Rectal smooth muscle tissue (tissue), 1 donor: ENCODE measurements at regions not wholly inside any gene's neighbourhood (a gene's known extent, or its start where the extent isn't known, plus 50 kb on each side); places are given as distances from the start of the nearest gene placed in this dataset.
"Not testable (repeated sequence)": the region's sequence is repeated elsewhere in the genome, so short reads cannot be mapped to it uniquely, and the experiment has no call there.

ENCODE experiments used
- H3K27ac ChIP-seq: one replicate; pipeline ENCODE4 v1.7.0; 2013; ENCODE audit warnings: low read depth, low read length, inconsistent platforms
- H3K27me3 ChIP-seq: one replicate; pipeline ENCODE4 v1.7.0; 2013; ENCODE audit warnings: low read length; ENCODE audit not compliant: control insufficient read depth, insufficient read depth
- H3K36me3 ChIP-seq: one replicate; pipeline ENCODE4 v1.7.0; 2013; ENCODE audit warnings: low read length; ENCODE audit not compliant: control insufficient read depth, insufficient read depth
- H3K4me1 ChIP-seq: one replicate; pipeline ENCODE4 v1.7.0; 2013; ENCODE audit warnings: low read length; ENCODE audit not compliant: control insufficient read depth, insufficient read depth
- H3K4me3 ChIP-seq: one replicate; pipeline ENCODE4 v1.7.0; 2013; ENCODE audit warnings: low read length
- H3K9ac ChIP-seq: one replicate; pipeline ENCODE4 v1.7.0; 2013; ENCODE audit warnings: low read length

- H3K27ac ChIP-seq, H3K9ac ChIP-seq, H3K36me3 ChIP-seq, H3K27me3 ChIP-seq, H3K4me1 ChIP-seq, H3K4me3 ChIP-seq: not testable (repeated sequence)
Observed at GRCh38 chr2:84054577-84054976, 404.5 kb downstream of the SUCLG1 start.

- Histone ChIP-seq H3K9ac (no peak overlapping the region), H3K4me1 (no peaks in the 10 kb centered on the region), H3K27me3 (no peaks in the 10 kb centered on the region), H3K4me3 (no peak overlapping the region), H3K36me3 (no peaks in the 10 kb centered on the region), H3K27ac (no peak overlapping the region)
Observed at GRCh38 chr2:84052913-84053312, 406.2 kb downstream of the SUCLG1 start.

GRCh38 chr2:84052043-84052442, 407.0 kb downstream of the SUCLG1 start:
- H3K27ac ChIP-seq: no peak overlapping the region
- H3K36me3 ChIP-seq: no peaks in the 10 kb centered on the region
- H3K27me3 ChIP-seq: no peaks in the 10 kb centered on the region
- no peak overlapping the region for H3K9ac ChIP-seq
- no peak overlapping the region for H3K4me3 ChIP-seq
- no peaks in the 10 kb centered on the region for H3K4me1 ChIP-seq

GRCh38 chr2:84048964-84049363, 410.1 kb downstream of the SUCLG1 start:
- Histone ChIP-seq H3K4me3 (no peak overlapping the region), H3K36me3 (no peaks in the 10 kb centered on the region), H3K4me1 (no peaks in the 10 kb centered on the region), H3K9ac (no peak overlapping the region), H3K27me3 (no peaks in the 10 kb centered on the region), H3K27ac (no peak overlapping the region)

GRCh38 chr2:84041506-84041905, 417.6 kb downstream of the SUCLG1 start:
- no peaks in the 10 kb centered on the region for H3K36me3 ChIP-seq
- H3K9ac ChIP-seq: no peak overlapping the region
- no peak overlapping the region for H3K27ac ChIP-seq
- no peaks in the 10 kb centered on the region for H3K27me3 ChIP-seq
- H3K4me1 ChIP-seq: no peaks in the 10 kb centered on the region
- H3K4me3 ChIP-seq: no peak overlapping the region

DNA sequence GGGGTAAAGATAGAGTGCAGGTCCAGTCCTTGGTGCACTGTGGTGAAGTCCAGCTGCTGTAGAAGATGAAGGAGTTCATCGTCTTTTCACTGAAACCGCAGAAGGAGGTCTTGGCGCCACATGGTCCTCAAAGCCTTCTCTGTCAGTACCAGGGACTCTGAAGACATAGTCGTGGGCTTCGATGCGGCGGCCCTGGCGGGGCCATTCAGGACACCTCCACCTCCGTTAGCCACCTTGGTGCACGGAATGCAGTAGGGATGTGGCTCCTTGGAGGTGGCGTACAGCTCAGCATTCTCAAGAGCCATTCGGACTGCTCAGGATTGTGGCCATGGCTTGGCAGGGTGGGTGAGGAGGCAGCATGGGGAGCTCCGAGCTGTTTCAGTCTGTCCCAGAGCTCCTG, 418.8 kb downstream of the SUCLG1 start:
- H3K27me3 ChIP-seq: no peaks in the 10 kb centered on the region
- no peaks in the 10 kb centered on the region for H3K36me3 ChIP-seq
- H3K27ac ChIP-seq: no peak overlapping the region
- no peak overlapping the region for H3K4me3 ChIP-seq
- no peaks in the 10 kb centered on the region for H3K4me1 ChIP-seq
- H3K9ac ChIP-seq: no peak overlapping the region

DNA sequence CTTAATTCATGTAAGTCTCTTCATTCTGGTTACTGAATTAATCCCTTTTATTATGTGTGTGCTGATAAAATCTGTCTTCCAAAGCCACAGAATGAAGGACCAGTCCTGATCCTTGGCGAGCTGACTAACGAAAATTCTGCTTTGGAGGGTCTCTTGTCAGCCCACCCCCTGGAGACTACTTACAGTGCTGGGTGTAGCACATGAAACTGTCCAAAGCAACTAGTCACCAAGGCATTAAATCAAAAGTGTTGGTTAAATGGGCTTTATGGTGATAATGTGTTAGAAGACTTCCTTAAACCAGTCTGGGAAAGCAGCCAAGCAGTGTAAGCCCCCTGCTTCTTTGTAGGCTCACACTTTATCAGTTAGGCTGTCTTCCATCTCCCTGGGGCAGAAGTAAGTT, 420.2 kb downstream of the SUCLG1 start:
- no peaks in the 10 kb centered on the region for H3K36me3 ChIP-seq
- no peaks in the 10 kb centered on the region for H3K4me1 ChIP-seq
- H3K9ac ChIP-seq: no peak overlapping the region
- no peak overlapping the region for H3K27ac ChIP-seq
- no peak overlapping the region for H3K4me3 ChIP-seq
- no peaks in the 10 kb centered on the region for H3K27me3 ChIP-seq

DNA sequence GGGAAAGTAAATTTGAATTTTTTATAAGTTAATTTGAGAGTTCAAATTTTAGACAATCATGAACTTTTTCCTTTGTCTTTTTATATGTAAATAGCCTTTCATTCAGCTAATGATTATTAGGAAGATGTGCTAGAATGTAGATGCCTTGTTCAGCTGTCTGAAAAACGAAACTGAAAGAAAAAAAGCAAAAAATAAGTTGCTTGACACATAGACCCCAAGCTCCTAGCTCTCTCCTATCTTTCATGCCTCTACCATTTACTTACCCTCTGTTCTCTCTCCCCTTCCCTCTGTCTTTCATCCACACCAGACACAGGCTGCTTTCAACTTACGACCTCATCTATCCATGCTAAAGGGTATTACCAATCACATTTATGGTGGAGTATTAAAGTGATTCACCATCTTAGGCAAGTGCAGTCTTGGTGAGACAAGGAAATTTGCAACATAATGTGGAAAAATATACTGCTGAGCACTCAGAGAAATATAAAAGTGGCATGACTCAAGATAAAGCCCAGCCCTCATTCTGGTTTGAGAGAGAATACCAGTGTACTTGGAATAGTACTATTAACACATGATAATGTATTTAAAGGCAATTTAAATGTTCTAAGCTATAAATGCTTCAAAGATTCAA, 425.6 kb downstream of the SUCLG1 start:
- Histone ChIP-seq H3K4me3 (no peak overlapping the region), H3K27ac (no peak overlapping the region), H3K4me1 (no peaks in the 10 kb centered on the region), H3K27me3 (no peaks in the 10 kb centered on the region), H3K36me3 (no peaks in the 10 kb centered on the region), H3K9ac (no peak overlapping the region)

- Histone ChIP-seq H3K4me1 (no peaks in the 10 kb centered on the region), H3K27ac (no peak overlapping the region), H3K36me3 (no peaks in the 10 kb centered on the region), H3K4me3 (no peak overlapping the region), H3K27me3 (no peaks in the 10 kb centered on the region), H3K9ac (no peak overlapping the region)
Observed at GRCh38 chr2:84031312-84032050, 427.6 kb downstream of the SUCLG1 start.

- H3K27me3 ChIP-seq: no peaks in the 10 kb centered on the region
- no peaks in the 10 kb centered on the region for H3K36me3 ChIP-seq
- H3K4me3 ChIP-seq: no peak overlapping the region
- no peaks in the 10 kb centered on the region for H3K4me1 ChIP-seq
- H3K27ac ChIP-seq: no peak overlapping the region
- H3K9ac ChIP-seq: no peak overlapping the region
Observed at GRCh38 chr2:84029903-84030575, 429.0 kb downstream of the SUCLG1 start.

GRCh38 chr2:84026818-84027217, 432.3 kb downstream of the SUCLG1 start:
- H3K4me3 ChIP-seq: no peak overlapping the region
- H3K9ac ChIP-seq: no peak overlapping the region
- no peaks in the 10 kb centered on the region for H3K4me1 ChIP-seq
- H3K27ac ChIP-seq: no peak overlapping the region
- H3K36me3 ChIP-seq: no peaks in the 10 kb centered on the region
- no peaks in the 10 kb centered on the region for H3K27me3 ChIP-seq

GRCh38 chr2:84022810-84023431, 436.2 kb downstream of the SUCLG1 start:
- no peaks in the 10 kb centered on the region for H3K27me3 ChIP-seq
- H3K27ac ChIP-seq: no peak overlapping the region
- no peaks in the 10 kb centered on the region for H3K36me3 ChIP-seq
- no peaks in the 10 kb centered on the region for H3K4me1 ChIP-seq
- no peak overlapping the region for H3K4me3 ChIP-seq
- H3K9ac ChIP-seq: no peak overlapping the region
